ENCODE measurements at regions not wholly inside any gene's neighbourhood (a gene's known extent, or its start where the extent isn't known, plus 50 kb on each side); places are given as distances from the start of the nearest gene placed in this dataset.

GRCh38 chr9:23044549-23044948 is 597.9 kb downstream of the DMRTA1 start:
- TF ChIP-seq, protein P1, sequence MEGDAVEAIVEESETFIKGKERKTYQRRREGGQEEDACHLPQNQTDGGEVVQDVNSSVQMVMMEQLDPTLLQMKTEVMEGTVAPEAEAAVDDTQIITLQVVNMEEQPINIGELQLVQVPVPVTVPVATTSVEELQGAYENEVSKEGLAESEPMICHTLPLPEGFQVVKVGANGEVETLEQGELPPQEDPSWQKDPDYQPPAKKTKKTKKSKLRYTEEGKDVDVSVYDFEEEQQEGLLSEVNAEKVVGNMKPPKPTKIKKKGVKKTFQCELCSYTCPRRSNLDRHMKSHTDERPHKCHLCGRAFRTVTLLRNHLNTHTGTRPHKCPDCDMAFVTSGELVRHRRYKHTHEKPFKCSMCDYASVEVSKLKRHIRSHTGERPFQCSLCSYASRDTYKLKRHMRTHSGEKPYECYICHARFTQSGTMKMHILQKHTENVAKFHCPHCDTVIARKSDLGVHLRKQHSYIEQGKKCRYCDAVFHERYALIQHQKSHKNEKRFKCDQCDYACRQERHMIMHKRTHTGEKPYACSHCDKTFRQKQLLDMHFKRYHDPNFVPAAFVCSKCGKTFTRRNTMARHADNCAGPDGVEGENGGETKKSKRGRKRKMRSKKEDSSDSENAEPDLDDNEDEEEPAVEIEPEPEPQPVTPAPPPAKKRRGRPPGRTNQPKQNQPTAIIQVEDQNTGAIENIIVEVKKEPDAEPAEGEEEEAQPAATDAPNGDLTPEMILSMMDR (IDR thresholded peaks at IDR 0.05) = no peak
- TF ChIP-seq POLR2A (IDR thresholded peaks at IDR 0.05) = no peak

All from tibial nerve (tissue), 3 donors.